GM12878 (cell line): ENCODE measurements at regions not wholly inside any gene's neighbourhood (a gene's known extent, or its start where the extent isn't known, plus 50 kb on each side); places are given as distances from the start of the nearest gene placed in this dataset.

Experiments
- ATAC-seq: fragments of 200-7000 bp; cut with Tn5 transposase; 3 replicates; pipeline ENCODE4 v1.9.1; 2020; ENCODE audit warnings: mild to moderate bottlenecking, moderate library complexity
- BruUV-seq: library from RNA; stranded (reverse); fragments of 400-500 nt; replicated peaks from 2 replicates; lab custom pipeline; 2021; lab: Mats Ljungman, UMichigan
- CTCF ChIA-PET: fragments of 300-600 bp; sonication (Branson Sonifier 250); formaldehyde crosslinking; extraction: SDS; loops from one replicate; lab custom pipeline; 2021; ENCODE audit warnings: inconsistent platforms; lab: Yijun Ruan, JAX
- POLR2A ChIA-PET: fragments of 350-600 bp; formaldehyde crosslinking; extraction: SDS; loops from one replicate; lab custom pipeline; 2021; ENCODE audit warnings: inconsistent platforms; lab: Charles Lee
- RAD21 ChIA-PET: fragments of 300-600 bp; sonication (Branson Sonifier 250); formaldehyde crosslinking; loops from one replicate; lab custom pipeline; 2023; ENCODE audit warnings: antibody characterized with exemption; ENCODE audit not compliant: unreplicated experiment; lab: Charles Lee
- SMC1A ChIA-PET: fragments of 300-600 bp; sonication (Branson Sonifier 250); formaldehyde crosslinking; loops from one replicate; lab custom pipeline; 2023; ENCODE audit not compliant: unreplicated experiment, uncharacterized antibody; lab: Charles Lee
- DNase-seq: peaks from one replicate; pipeline ENCODE4 v3.0.0-alpha.2; 2011; ENCODE audit warnings: low read depth, low spot score
- FAIRE-seq: peaks from 3 replicates; lab custom pipeline; 2011; peaks lifted over from hg19 to GRCh38; lab: Jason Lieb, UNC
- H2AFZ ChIP-seq: 2 replicates; pipeline ENCODE4 v1.6.0; 2011; ENCODE audit warnings: low read depth, low read length, control low read depth; ENCODE audit not compliant: control insufficient read depth
- H3K27ac ChIP-seq: 2 replicates; pipeline ENCODE4 v1.5.1; 2011; ENCODE audit warnings: control low read depth; ENCODE audit not compliant: control insufficient read depth, insufficient read depth
- H3K27me3 ChIP-seq, 2 experiments: replicated peaks in 1 of 2; 2 replicates each; pipeline versions ENCODE4 v1.6.0 to v1.6.1; 2011; ENCODE audit warnings: low read length in 1 of 2; ENCODE audit not compliant: control insufficient read depth in 2 of 2, insufficient read depth in 2 of 2
- H3K36me3 ChIP-seq, 2 experiments: 2 replicates each; pipeline ENCODE4 v1.5.1; 2011; ENCODE audit warnings: low read length in 1 of 2; ENCODE audit not compliant: control insufficient read depth in 2 of 2, insufficient read depth in 2 of 2
- H3K4me1 ChIP-seq: 2 replicates; pipeline ENCODE4 v1.6.1; 2011; ENCODE audit warnings: mild to moderate bottlenecking, low read length, moderate library complexity, mixed read lengths; ENCODE audit not compliant: control insufficient read depth, insufficient read depth
- H3K4me2 ChIP-seq: 2 replicates; pipeline ENCODE4 v1.6.0; 2011; ENCODE audit warnings: control low read depth; ENCODE audit not compliant: control insufficient read depth, insufficient read depth
- H3K4me3 ChIP-seq: fragments of 200-600 bp; sonication (generic); 2 replicates; pipeline ENCODE4 v1.5.1; 2016
- H3K79me2 ChIP-seq: 2 replicates; pipeline ENCODE4 v1.6.0; 2011; ENCODE audit warnings: low read length; ENCODE audit not compliant: control insufficient read depth, insufficient read depth
- H3K9ac ChIP-seq: 2 replicates; pipeline ENCODE4 v1.8.0; 2011; ENCODE audit warnings: low read length, control low read depth, mixed read lengths; ENCODE audit not compliant: control insufficient read depth, insufficient read depth
- H3K9me3 ChIP-seq: replicated peaks from 3 replicates; pipeline ENCODE4 v1.5.1; 2011; ENCODE audit warnings: mild to moderate bottlenecking, low read length; ENCODE audit not compliant: control insufficient read depth, insufficient read depth
- H4K20me1 ChIP-seq: 2 replicates; pipeline ENCODE4 v1.6.0; 2011; ENCODE audit not compliant: control insufficient read depth, insufficient read depth
- CBFB ChIP-seq: IDR thresholded peaks from 2 replicates; pipeline ENCODE4 v1.6.1; 2016; ENCODE audit warnings: antibody characterized with exemption, low read depth
- EGR1 ChIP-seq, 2 experiments: IDR thresholded peaks; 1 replicate in 1 of 2; 2 replicates in 1 of 2; pipeline ENCODE4 v1.6.1; 2011 to 2012; ENCODE audit warnings: low read depth in 2 of 2, low read length in 2 of 2, borderline replicate concordance in 1 of 2, mild to moderate bottlenecking in 1 of 2, moderate library complexity in 1 of 2
- FOXM1 ChIP-seq: IDR thresholded peaks from 2 replicates; pipeline ENCODE4 v1.6.1; 2012; ENCODE audit warnings: low read depth, mild to moderate bottlenecking, inconsistent platforms, low read length, moderate library complexity
- HDGF ChIP-seq: fragments of 450-650 bp; IDR thresholded peaks from 2 replicates; pipeline ENCODE4 v1.6.1; 2016; ENCODE audit warnings: antibody characterized with exemption
- IKZF1 ChIP-seq: fragments of 450-650 bp; conservative IDR thresholded peaks from 2 replicates; pipeline ENCODE4 v1.6.1; 2017; ENCODE audit warnings: antibody characterized with exemption, mild to moderate bottlenecking
- JUNB ChIP-seq: IDR thresholded peaks from 2 replicates; pipeline ENCODE4 v1.6.1; 2016; ENCODE audit warnings: antibody characterized with exemption, mild to moderate bottlenecking
- JUND ChIP-seq: IDR thresholded peaks from 2 replicates; pipeline ENCODE4 v1.6.1; 2012; ENCODE audit warnings: low read depth, mild to moderate bottlenecking, low read length, improper control_type of control experiment, moderate library complexity
- MTA2 ChIP-seq: fragments of 450-650 bp; IDR thresholded peaks from 2 replicates; pipeline ENCODE4 v1.6.1; 2016; ENCODE audit warnings: low read depth, mild to moderate bottlenecking, moderate library complexity
- POLR2AphosphoS2 ChIP-seq: IDR thresholded peaks from 2 replicates; pipeline ENCODE4 v1.6.1; 2011; ENCODE audit warnings: low read depth, mild to moderate bottlenecking, low read length, improper control_type of control experiment, moderate library complexity
- SPI1 ChIP-seq: IDR thresholded peaks from 2 replicates; pipeline ENCODE4 v1.6.1; 2011; ENCODE audit warnings: low read depth, mild to moderate bottlenecking, low read length, moderate library complexity, borderline replicate concordance; ENCODE audit not compliant: insufficient read depth
- YY1 ChIP-seq: IDR thresholded peaks from 2 replicates; pipeline ENCODE4 v1.6.1; 2011; ENCODE audit warnings: low read depth, mild to moderate bottlenecking, low read length
- ZBTB40 ChIP-seq: fragments of 450-650 bp; IDR thresholded peaks from 2 replicates; pipeline ENCODE4 v1.6.1; 2016; ENCODE audit warnings: mild to moderate bottlenecking, moderate library complexity, borderline replicate concordance
- WGBS: methylation state at CpG from one replicate; pipeline ENCODE4 v1.1.6; 2016; ENCODE audit warnings: low lambda C conversion rate; ENCODE audit not compliant: insufficient replicate concordance, insufficient coverage; ENCODE audit errors: missing lambda C conversion rate; 5-methylcytosine and 5-hydroxymethylcytosine counted together
- in situ Hi-C: fragments of 300-500 bp; cut with MboI; formaldehyde crosslinking; loops from 9 replicates; pipeline ENCODE4 v1.14.3; 2018; ENCODE audit warnings: mixed read lengths
- intact Hi-C: fragments of 100-400 bp; cut with micrococcal nuclease; formaldehyde crosslinking; loops from one replicate; pipeline ENCODE4 v1.14.2; 2022; ENCODE audit not compliant: unreplicated experiment

GRCh38 chr1:181947441-181947840 is 114.1 kb downstream of the ZNF648 start:
- in situ Hi-C loops: loop anchor here (10.0 kb wide), 1 partner anchor 763 kb away; no protein-coding TSS in a partner anchor

GRCh38 chr1:181936768-181937581 is 124.5 kb downstream of the ZNF648 start:
- peak; percentile 90 for ATAC-seq
- in situ Hi-C loops (no loop called here), intact Hi-C loops (loop anchor here (1.0 to 10.0 kb wide), 10 partner anchors 92 to 852 kb away; partner anchors contain the start of gene IER5)
- no peaks in the 10 kb centered on the region for H4K20me1 ChIP-seq
- no peaks in the 10 kb centered on the region for H3K36me3 ChIP-seq
- no peak overlapping the region for H3K4me3 ChIP-seq
- no peaks in the 10 kb centered on the region for H3K79me2 ChIP-seq
- DNase-seq: peak; percentile 86
- ChIA-PET SMC1A (interaction anchor here (0.6 to 12.5 kb wide), 39 partner anchors 9 to 749 kb away, joined by 3 to 260 read pairs (median 4); partner anchors contain the start of gene CACNA1E), CTCF (interaction anchor here (0.6 to 12.0 kb wide), 69 partner anchors 9 to 1053 kb away, joined by 3 to 319 read pairs (median 4); partner anchors contain the start of gene CACNA1E), RAD21 (interaction anchor here (0.6 to 11.8 kb wide), 50 partner anchors 14 to 1055 kb away, joined by 3 to 299 read pairs (median 4); partner anchors contain the start of gene CACNA1E), POLR2A (interaction anchor here (0.6 to 3.5 kb wide), 9 partner anchors 189 to 508 kb away, joined by 3 to 33 read pairs (median 4); partner anchors contain the start of gene CACNA1E)
- peak overlapping the region; percentile 98 for H2AFZ ChIP-seq
- H3K27ac ChIP-seq: peak overlapping the region; percentile 82
- H3K9ac ChIP-seq: peak overlapping the region; percentile 4
- no TSS peak for BruUV-seq
- no peaks in the 10 kb centered on the region for H3K27me3 ChIP-seq
- peaks cover 16% of the 10 kb centered on the region for H3K4me1 ChIP-seq
- WGBS: under 1% methylated on average over 9 of the region's 9 CpGs
- peak overlapping the region; percentile 86 for H3K4me2 ChIP-seq
- peak; percentile 97 for FAIRE-seq
- H3K9me3 ChIP-seq: no peaks in the 10 kb centered on the region
- TF ChIP-seq ZBTB40 (no peak), EGR1 (IDR thresholded peaks at IDR 0.05; ENCODE audit: borderline replicate concordance in 1 of 2, low read depth in 2 of 2, low read length in 2 of 2) (peak in 1 of 2 experiments; percentile 14; a peak in 1 of 3 replicates), FOXM1 (peak; percentile 97), JUND (peak; percentile 86), CBFB (peak; percentile 93), HDGF (no peak), JUNB (peak; percentile 100), YY1 (peak; percentile 94), IKZF1 (peak; percentile 84), MTA2 (peak; percentile 89)

More at GRCh38 chr1:181947441-181947840, 114.1 kb downstream of the ZNF648 start:
- RAD21 ChIA-PET: no interaction called here
- 0% methylated on average over 1 of the region's 1 CpG for WGBS
- Histone ChIP-seq H4K20me1 (no peaks in the 10 kb centered on the region), H3K79me2 (no peaks in the 10 kb centered on the region), H3K4me2 (no peak overlapping the region), H3K27ac (no peak overlapping the region), H3K36me3 (no peaks in the 10 kb centered on the region), H3K4me1 (no peaks in the 10 kb centered on the region), H3K9me3 (peaks cover 1% of the 10 kb centered on the region; the same call in 2 of the 3 replicates), H3K9ac (no peak overlapping the region), H2AFZ (no peak overlapping the region), H3K4me3 (no peak overlapping the region), H3K27me3 (no peaks in the 10 kb centered on the region)
- FAIRE-seq: no peak
- CTCF ChIA-PET: interaction anchor here (0.7 to 1.6 kb wide), 2 partner anchors 9 to 11 kb away, joined by 3 to 4 read pairs; no protein-coding TSS in a partner anchor
- DNase-seq: no peak
- BruUV-seq: no TSS peak
- intact Hi-C loops: no loop called here
- no peak for ATAC-seq
- SMC1A ChIA-PET: interaction anchor here (1.3 kb wide), 1 partner anchor 15 kb away, joined by 3 read pairs; no protein-coding TSS in a partner anchor
- TF ChIP-seq POLR2AphosphoS2 (no peak), SPI1 (peak; percentile 11; the same call in 1 of the 2 replicates)
- POLR2A ChIA-PET: interaction anchor here (0.6 kb wide), 1 partner anchor 212 kb away, joined by 3 read pairs; no protein-coding TSS in a partner anchor
